GM12878 (cell line): ENCODE measurements at regions not wholly inside any gene's neighbourhood (a gene's known extent, or its start where the extent isn't known, plus 50 kb on each side); places are given as distances from the start of the nearest gene placed in this dataset.

Experiments used
- ATAC-seq: fragments of 200-7000 bp; cut with Tn5 transposase; 3 replicates; pipeline ENCODE4 v1.9.1; 2020; ENCODE audit warnings: mild to moderate bottlenecking, moderate library complexity
- BruUV-seq: library from RNA; stranded (reverse); fragments of 400-500 nt; replicated peaks from 2 replicates; lab custom pipeline; 2021; lab: Mats Ljungman, UMichigan
- CTCF ChIA-PET: fragments of 300-600 bp; sonication (Branson Sonifier 250); formaldehyde crosslinking; extraction: SDS; loops from one replicate; lab custom pipeline; 2021; ENCODE audit warnings: inconsistent platforms; lab: Yijun Ruan, JAX
- POLR2A ChIA-PET: fragments of 350-600 bp; formaldehyde crosslinking; extraction: SDS; loops from one replicate; lab custom pipeline; 2021; ENCODE audit warnings: inconsistent platforms; lab: Charles Lee
- RAD21 ChIA-PET: fragments of 300-600 bp; sonication (Branson Sonifier 250); formaldehyde crosslinking; loops from one replicate; lab custom pipeline; 2023; ENCODE audit warnings: antibody characterized with exemption; ENCODE audit not compliant: unreplicated experiment; lab: Charles Lee
- SMC1A ChIA-PET: fragments of 300-600 bp; sonication (Branson Sonifier 250); formaldehyde crosslinking; loops from one replicate; lab custom pipeline; 2023; ENCODE audit not compliant: unreplicated experiment, uncharacterized antibody; lab: Charles Lee
- DNase-seq: peaks from one replicate; pipeline ENCODE4 v3.0.0-alpha.2; 2011; ENCODE audit warnings: low read depth, low spot score
- FAIRE-seq: peaks from 3 replicates; lab custom pipeline; 2011; peaks lifted over from hg19 to GRCh38; lab: Jason Lieb, UNC
- H2AFZ ChIP-seq: 2 replicates; pipeline ENCODE4 v1.6.0; 2011; ENCODE audit warnings: low read depth, low read length, control low read depth; ENCODE audit not compliant: control insufficient read depth
- H3K27ac ChIP-seq: 2 replicates; pipeline ENCODE4 v1.5.1; 2011; ENCODE audit warnings: control low read depth; ENCODE audit not compliant: control insufficient read depth, insufficient read depth
- H3K27me3 ChIP-seq, 2 experiments: replicated peaks in 1 of 2; 2 replicates each; pipeline versions ENCODE4 v1.6.0 to v1.6.1; 2011; ENCODE audit warnings: low read length in 1 of 2; ENCODE audit not compliant: control insufficient read depth in 2 of 2, insufficient read depth in 2 of 2
- H3K36me3 ChIP-seq, 2 experiments: 2 replicates each; pipeline ENCODE4 v1.5.1; 2011; ENCODE audit warnings: low read length in 1 of 2; ENCODE audit not compliant: control insufficient read depth in 2 of 2, insufficient read depth in 2 of 2
- H3K4me1 ChIP-seq: 2 replicates; pipeline ENCODE4 v1.6.1; 2011; ENCODE audit warnings: mild to moderate bottlenecking, low read length, moderate library complexity, mixed read lengths; ENCODE audit not compliant: control insufficient read depth, insufficient read depth
- H3K4me2 ChIP-seq: 2 replicates; pipeline ENCODE4 v1.6.0; 2011; ENCODE audit warnings: control low read depth; ENCODE audit not compliant: control insufficient read depth, insufficient read depth
- H3K4me3 ChIP-seq: fragments of 200-600 bp; sonication (generic); 2 replicates; pipeline ENCODE4 v1.5.1; 2016
- H3K79me2 ChIP-seq: 2 replicates; pipeline ENCODE4 v1.6.0; 2011; ENCODE audit warnings: low read length; ENCODE audit not compliant: control insufficient read depth, insufficient read depth
- H3K9ac ChIP-seq: 2 replicates; pipeline ENCODE4 v1.8.0; 2011; ENCODE audit warnings: low read length, control low read depth, mixed read lengths; ENCODE audit not compliant: control insufficient read depth, insufficient read depth
- H3K9me3 ChIP-seq: replicated peaks from 3 replicates; pipeline ENCODE4 v1.5.1; 2011; ENCODE audit warnings: mild to moderate bottlenecking, low read length; ENCODE audit not compliant: control insufficient read depth, insufficient read depth
- H4K20me1 ChIP-seq: 2 replicates; pipeline ENCODE4 v1.6.0; 2011; ENCODE audit not compliant: control insufficient read depth, insufficient read depth
- CBX5 ChIP-seq: sonication (generic); IDR thresholded peaks from 2 replicates; pipeline ENCODE4 v1.6.1; 2016; ENCODE audit warnings: low read depth, moderate library complexity, mild to moderate bottlenecking, inconsistent platforms
- EGR1 ChIP-seq, 2 experiments: IDR thresholded peaks; 1 replicate in 1 of 2; 2 replicates in 1 of 2; pipeline ENCODE4 v1.6.1; 2011 to 2012; ENCODE audit warnings: low read depth in 2 of 2, low read length in 2 of 2, borderline replicate concordance in 1 of 2, mild to moderate bottlenecking in 1 of 2, moderate library complexity in 1 of 2
- JUNB ChIP-seq: IDR thresholded peaks from 2 replicates; pipeline ENCODE4 v1.6.1; 2016; ENCODE audit warnings: antibody characterized with exemption, mild to moderate bottlenecking
- MYC ChIP-seq: IDR thresholded peaks from 2 replicates; pipeline ENCODE4 v1.6.1; 2011; ENCODE audit warnings: mild to moderate bottlenecking, low read length, moderate library complexity, inconsistent platforms; ENCODE audit not compliant: insufficient read depth, insufficient replicate concordance, insufficient read length, severe bottlenecking
- WGBS: methylation state at CpG from one replicate; pipeline ENCODE4 v1.1.6; 2016; ENCODE audit warnings: low lambda C conversion rate; ENCODE audit not compliant: insufficient replicate concordance, insufficient coverage; ENCODE audit errors: missing lambda C conversion rate; 5-methylcytosine and 5-hydroxymethylcytosine counted together
- in situ Hi-C: fragments of 300-500 bp; cut with MboI; formaldehyde crosslinking; loops from 9 replicates; pipeline ENCODE4 v1.14.3; 2018; ENCODE audit warnings: mixed read lengths
- intact Hi-C: fragments of 100-400 bp; cut with micrococcal nuclease; formaldehyde crosslinking; loops from one replicate; pipeline ENCODE4 v1.14.2; 2022; ENCODE audit not compliant: unreplicated experiment

- RAD21 ChIA-PET = interaction anchor here (1.3 kb wide), 1 partner anchor 522 kb away, joined by 3 read pairs; no protein-coding TSS in a partner anchor
- Histone ChIP-seq H2AFZ (no peak overlapping the region), H3K9me3 (no peaks in the 10 kb centered on the region; the same call in 2 of the 3 replicates), H4K20me1 (no peaks in the 10 kb centered on the region), H3K9ac (no peak overlapping the region), H3K36me3 (no peaks in the 10 kb centered on the region), H3K4me1 (no peaks in the 10 kb centered on the region), H3K27me3 (peaks cover 0 to 2% of the 10 kb centered on the region in 2 experiments; a peak in 2 of 4 replicates), H3K4me2 (no peak overlapping the region), H3K27ac (no peak overlapping the region), H3K4me3 (no peak overlapping the region), H3K79me2 (no peaks in the 10 kb centered on the region)
- BruUV-seq = no TSS peak
- no peak for FAIRE-seq
- CTCF ChIA-PET = interaction anchor here (0.6 kb wide), 1 partner anchor 745 kb away, joined by 3 read pairs; no protein-coding TSS in a partner anchor
- intact Hi-C loops = loop anchor here (10.0 kb wide), 2 partner anchors 154 to 524 kb away; no protein-coding TSS in a partner anchor
- TF ChIP-seq EGR1 (IDR thresholded peaks at IDR 0.05; ENCODE audit: borderline replicate concordance in 1 of 2, low read depth in 2 of 2, low read length in 2 of 2) (0 out of 3 replicates have a peak, but pooled peaks of 1 of the 2 experiments have one; percentile 14), JUNB (peak; percentile 70), CBX5 (peak; percentile 28; the same call in 1 of the 2 replicates), MYC (no peak)
- DNase-seq = no peak
- 9% methylated on average over 6 of the region's 6 CpGs for WGBS
- ATAC-seq = no peak
- in situ Hi-C loops = loop anchor here (25.0 kb wide), 1 partner anchor 431 kb away; the partner anchor contains the start of genes BRIX1 and RAD1
- POLR2A ChIA-PET = no interaction called here
- SMC1A ChIA-PET = no interaction called here
Measured at GRCh38 chr5:34480810-34481528, 175.2 kb upstream of the RAI14 start.
